Stomach (tissue), 4 donors: ENCODE measurements at regions not wholly inside any gene's neighbourhood (a gene's known extent, or its start where the extent isn't known, plus 50 kb on each side); places are given as distances from the start of the nearest gene placed in this dataset.

Source experiments
- CTCF ChIP-seq, 7 experiments: fragments of 450-650 bp in 4 of 7; fragments of 200-600 bp in 3 of 7; sonication (generic) in 3 of 7; IDR thresholded peaks; one replicate each; pipeline ENCODE4 v1.5.1; 2016 to 2019; ENCODE audit warnings: antibody characterized with exemption in 7 of 7, control low read depth in 2 of 7, mild to moderate bottlenecking in 1 of 7
- POLR2AphosphoS5 ChIP-seq, 3 donors: sonication (generic); formaldehyde crosslinking; IDR thresholded peaks; one replicate each; pipeline ENCODE4 v1.6.1; 2016; ENCODE audit warnings: antibody characterized with exemption in 3 of 3

DNA sequence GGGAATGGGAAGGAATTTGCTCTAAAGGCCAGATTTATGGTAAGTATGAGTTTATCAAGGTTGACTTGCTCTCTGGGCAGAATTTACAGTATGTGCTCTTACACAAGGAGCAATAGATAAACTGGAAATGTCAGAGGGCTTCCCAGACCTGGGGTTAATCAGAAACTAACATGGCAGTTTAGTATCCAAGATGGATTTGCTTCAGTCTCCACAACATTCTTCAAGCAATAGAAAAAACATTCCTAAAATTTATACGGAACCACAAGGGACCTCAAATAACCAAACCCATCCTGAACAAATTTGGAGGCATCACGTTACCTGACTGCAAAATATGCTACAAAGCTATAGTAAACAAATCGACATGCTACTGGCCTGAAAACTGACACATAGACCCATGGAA lies 606.7 kb upstream of the CHRM3 start:
- TF ChIP-seq CTCF (IDR thresholded peaks at IDR 0.05) (no peak), POLR2AphosphoS5 (IDR thresholded peaks at IDR 0.05) (no peak)
